AG04450 (cell line): ENCODE measurements at regions not wholly inside any gene's neighbourhood (a gene's known extent, or its start where the extent isn't known, plus 50 kb on each side); places are given as distances from the start of the nearest gene placed in this dataset.
A peak's percentile ranks its signal among the peaks of the same experiment; 100 is the strongest.

ENCODE experiments used
- CTCF ChIA-PET: fragments of 300-600, 350-600 bp; formaldehyde crosslinking; extraction: SDS; loops from one replicate; lab custom pipeline; 2022; ENCODE audit warnings: antibody characterized with exemption, inconsistent platforms; lab: Charles Lee
- POLR2A ChIA-PET: fragments of 350-600 bp; formaldehyde crosslinking; extraction: SDS; loops from one replicate; lab custom pipeline; 2021; ENCODE audit warnings: antibody characterized with exemption, inconsistent platforms; lab: Yijun Ruan, JAX
- DNase-seq: peaks from one replicate; pipeline ENCODE4 v3.0.0-alpha.2; 2011; ENCODE audit warnings: low read depth, low spot score
- H3K27ac ChIP-seq: one replicate; pipeline ENCODE4 v1.5.1; 2012; ENCODE audit warnings: low read depth, low read length, control low read depth
- H3K27me3 ChIP-seq: one replicate; pipeline ENCODE4 v1.6.0; 2012; ENCODE audit warnings: low read length; ENCODE audit not compliant: control insufficient read depth, insufficient read depth
- H3K4me3 ChIP-seq: 2 replicates; pipeline ENCODE4 v1.5.1; 2011; ENCODE audit warnings: mild to moderate bottlenecking, low read depth, low read length, control low read depth
- H3K9me3 ChIP-seq: 2 replicates; pipeline ENCODE4 v1.5.1; 2012; ENCODE audit warnings: low read length; ENCODE audit not compliant: control insufficient read depth, insufficient read depth
- TF ChIP-seq, protein P1 (sequence below): IDR thresholded peaks from 2 replicates; pipeline ENCODE4 v1.5.1; 2011; ENCODE audit warnings: low read depth, low read length, control low read depth, inconsistent platforms

DNA sequence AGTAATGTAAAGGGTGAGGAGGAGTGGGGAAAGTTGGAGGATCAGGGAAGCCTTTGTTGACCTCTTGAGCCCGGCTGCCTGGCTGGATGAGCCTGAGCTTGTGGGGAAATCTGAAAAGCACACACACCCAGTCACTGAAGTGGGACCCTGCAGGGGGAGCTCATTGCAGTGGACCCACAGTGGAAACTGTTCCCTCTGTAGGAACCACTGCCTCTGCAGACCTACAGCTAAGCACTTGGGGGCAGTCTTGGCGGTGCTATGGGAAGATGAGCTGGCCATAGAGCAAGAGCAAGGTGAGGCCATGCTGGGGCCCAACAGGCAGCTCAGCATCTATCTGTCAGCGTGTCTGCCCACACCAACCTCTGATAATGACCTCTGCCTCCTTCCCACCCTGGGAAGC is 294.8 kb downstream of the TSHZ3 start:
- CTCF ChIA-PET, result interaction anchor here (0.6 to 3.0 kb wide), 55 partner anchors 9 to 1171 kb away, joined by 3 to 31 read pairs (median 4); no protein-coding TSS in a partner anchor
- peak; percentile 56 for DNase-seq
- TF ChIP-seq, protein P1, sequence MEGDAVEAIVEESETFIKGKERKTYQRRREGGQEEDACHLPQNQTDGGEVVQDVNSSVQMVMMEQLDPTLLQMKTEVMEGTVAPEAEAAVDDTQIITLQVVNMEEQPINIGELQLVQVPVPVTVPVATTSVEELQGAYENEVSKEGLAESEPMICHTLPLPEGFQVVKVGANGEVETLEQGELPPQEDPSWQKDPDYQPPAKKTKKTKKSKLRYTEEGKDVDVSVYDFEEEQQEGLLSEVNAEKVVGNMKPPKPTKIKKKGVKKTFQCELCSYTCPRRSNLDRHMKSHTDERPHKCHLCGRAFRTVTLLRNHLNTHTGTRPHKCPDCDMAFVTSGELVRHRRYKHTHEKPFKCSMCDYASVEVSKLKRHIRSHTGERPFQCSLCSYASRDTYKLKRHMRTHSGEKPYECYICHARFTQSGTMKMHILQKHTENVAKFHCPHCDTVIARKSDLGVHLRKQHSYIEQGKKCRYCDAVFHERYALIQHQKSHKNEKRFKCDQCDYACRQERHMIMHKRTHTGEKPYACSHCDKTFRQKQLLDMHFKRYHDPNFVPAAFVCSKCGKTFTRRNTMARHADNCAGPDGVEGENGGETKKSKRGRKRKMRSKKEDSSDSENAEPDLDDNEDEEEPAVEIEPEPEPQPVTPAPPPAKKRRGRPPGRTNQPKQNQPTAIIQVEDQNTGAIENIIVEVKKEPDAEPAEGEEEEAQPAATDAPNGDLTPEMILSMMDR, result peak; percentile 88
- no peaks in the 10 kb centered on the region for H3K9me3 ChIP-seq
- H3K27ac ChIP-seq, result no peak overlapping the region
- no peak overlapping the region for H3K4me3 ChIP-seq
- POLR2A ChIA-PET, result interaction anchor here (1.1 kb wide), 1 partner anchor 278 kb away, joined by 3 read pairs; no protein-coding TSS in a partner anchor
- H3K27me3 ChIP-seq, result no peaks in the 10 kb centered on the region

DNA sequence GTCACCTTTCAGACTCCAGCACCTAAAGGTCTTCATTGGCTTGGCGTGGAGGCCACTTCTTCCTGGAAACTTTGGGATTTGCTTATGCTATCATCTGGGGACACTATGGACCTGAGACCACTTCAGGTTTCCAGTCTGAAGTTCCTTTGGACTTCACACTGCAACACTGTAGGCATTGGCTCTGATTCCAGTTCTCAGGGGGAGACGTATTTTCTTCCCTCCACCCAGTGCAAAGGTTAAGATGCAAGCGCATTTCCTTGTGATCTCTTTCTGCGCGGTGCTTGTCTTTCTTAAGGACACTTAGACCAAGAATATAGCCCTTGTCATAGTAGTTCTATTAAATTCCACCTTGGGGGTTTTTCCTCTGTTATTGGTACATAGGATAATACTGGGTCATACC is 299.8 kb downstream of the TSHZ3 start:
- no peak for DNase-seq
- H3K27ac ChIP-seq, result no peak overlapping the region
- POLR2A ChIA-PET, result no interaction called here
- CTCF ChIA-PET, result no interaction called here
- no peaks in the 10 kb centered on the region for H3K9me3 ChIP-seq
- TF ChIP-seq, protein P1, result no peak
- no peak overlapping the region for H3K4me3 ChIP-seq
- H3K27me3 ChIP-seq, result no peaks in the 10 kb centered on the region

DNA sequence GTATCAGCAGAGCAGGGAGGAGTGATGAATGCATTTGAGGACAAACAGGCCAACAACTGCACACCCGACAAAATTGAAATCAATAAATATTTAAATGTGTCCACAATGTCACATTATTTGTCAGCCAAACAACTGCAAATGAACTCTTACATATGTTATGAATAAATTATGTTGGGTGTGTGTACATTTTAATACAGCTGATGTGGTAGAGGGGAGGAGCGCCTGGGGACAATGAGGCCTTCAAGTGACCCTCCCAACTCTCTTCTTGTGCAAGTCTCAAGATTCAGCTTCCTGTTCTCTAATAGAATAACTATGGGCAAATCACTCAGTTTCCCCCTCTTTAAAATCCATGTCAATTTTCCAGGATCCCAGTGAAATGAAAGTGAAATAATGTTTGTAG is 303.2 kb downstream of the TSHZ3 start:
- Histone ChIP-seq H3K27me3 (peaks cover 11% of the 10 kb centered on the region), H3K9me3 (no peaks in the 10 kb centered on the region), H3K27ac (no peak overlapping the region), H3K4me3 (no peak overlapping the region)
- ChIA-PET POLR2A (no interaction called here), CTCF (interaction anchor here (0.6 to 0.9 kb wide), 2 partner anchors 8 to 503 kb away, joined by 3 to 4 read pairs; no protein-coding TSS in a partner anchor)
- TF ChIP-seq, protein P1, result no peak
- DNase-seq, result no peak

DNA sequence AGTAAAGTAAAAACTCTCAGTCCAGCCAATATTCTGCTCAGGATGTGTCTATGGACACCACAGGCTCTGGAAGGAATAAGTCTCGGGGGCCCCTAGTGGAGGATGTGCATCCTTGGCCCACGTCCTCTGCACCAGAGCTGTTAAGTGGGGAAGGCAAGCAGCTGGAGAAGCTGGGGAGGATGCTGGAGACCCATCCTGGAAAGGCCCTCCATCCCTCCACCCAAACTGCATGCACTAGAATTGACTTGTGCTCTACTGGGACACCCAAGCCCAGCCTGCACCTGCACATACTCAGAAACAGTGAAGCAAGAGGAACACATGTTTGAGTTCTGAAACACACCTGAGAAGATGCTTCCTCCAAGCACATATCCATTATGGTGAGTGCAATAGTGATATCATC is 307.8 kb downstream of the TSHZ3 start:
- CTCF ChIA-PET, result interaction anchor here (0.5 kb wide), 1 partner anchor 71 kb away, joined by 3 read pairs; no protein-coding TSS in a partner anchor
- H3K27me3 ChIP-seq, result peaks cover 13% of the 10 kb centered on the region

DNA sequence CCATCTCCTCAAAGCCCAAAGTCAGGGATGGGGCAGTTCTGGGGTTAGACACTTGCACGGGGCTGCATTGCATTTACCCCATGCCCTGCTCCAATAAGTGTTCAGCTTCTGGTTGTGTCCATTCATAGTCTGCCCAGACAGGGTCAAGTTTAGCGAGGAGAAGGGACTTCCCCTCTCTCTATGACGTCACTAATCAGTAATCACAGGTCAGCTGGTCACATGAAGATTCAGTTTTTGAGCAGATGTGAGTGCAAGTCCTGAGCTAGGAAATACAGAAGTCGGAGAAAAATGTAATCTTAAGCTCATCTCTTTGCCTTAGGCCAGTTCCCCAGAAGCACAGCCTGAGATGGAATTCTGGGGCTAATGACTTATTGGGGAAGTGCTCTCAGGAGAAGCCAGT is 310.1 kb downstream of the TSHZ3 start:
- Histone ChIP-seq H3K4me3 (no peak overlapping the region), H3K27ac (no peak overlapping the region), H3K9me3 (no peaks in the 10 kb centered on the region), H3K27me3 (peaks cover 13% of the 10 kb centered on the region)
- TF ChIP-seq, protein P1, result no peak
- ChIA-PET POLR2A (no interaction called here), CTCF (interaction anchor here (0.5 to 1.3 kb wide), 3 partner anchors 15 to 1185 kb away, joined by 3 to 4 read pairs (median 3); no protein-coding TSS in a partner anchor)
- DNase-seq, result no peak

More for the DNA sequence above, 307.8 kb downstream of the TSHZ3 start:
- no peak for DNase-seq
- POLR2A ChIA-PET, result no interaction called here
- TF ChIP-seq, protein P1, result 0 out of 2 replicates have a peak, but pooled peaks have one; percentile 2
- Histone ChIP-seq H3K27ac (no peak overlapping the region), H3K4me3 (no peak overlapping the region), H3K9me3 (no peaks in the 10 kb centered on the region)
